ENCODE measurements at regions not wholly inside any gene's neighbourhood (a gene's known extent, or its start where the extent isn't known, plus 50 kb on each side); places are given as distances from the start of the nearest gene placed in this dataset.
"Not testable (repeated sequence)": the region's sequence is repeated elsewhere in the genome, so short reads cannot be mapped to it uniquely, and the experiment has no call there.

GRCh38 chr12:131642771-131643170 is 68.1 kb upstream of the SFSWAP start:
- CTCF ChIA-PET: no interaction called here
- no peak for DNase-seq (ENCODE audit: extremely low spot score)
- TF ChIP-seq CTCF (IDR thresholded peaks at IDR 0.05; ENCODE audit: control extremely low read depth, extremely low read depth, low read depth, missing control alignments): no peak
- POLR2A ChIA-PET: no interaction called here

DNA sequence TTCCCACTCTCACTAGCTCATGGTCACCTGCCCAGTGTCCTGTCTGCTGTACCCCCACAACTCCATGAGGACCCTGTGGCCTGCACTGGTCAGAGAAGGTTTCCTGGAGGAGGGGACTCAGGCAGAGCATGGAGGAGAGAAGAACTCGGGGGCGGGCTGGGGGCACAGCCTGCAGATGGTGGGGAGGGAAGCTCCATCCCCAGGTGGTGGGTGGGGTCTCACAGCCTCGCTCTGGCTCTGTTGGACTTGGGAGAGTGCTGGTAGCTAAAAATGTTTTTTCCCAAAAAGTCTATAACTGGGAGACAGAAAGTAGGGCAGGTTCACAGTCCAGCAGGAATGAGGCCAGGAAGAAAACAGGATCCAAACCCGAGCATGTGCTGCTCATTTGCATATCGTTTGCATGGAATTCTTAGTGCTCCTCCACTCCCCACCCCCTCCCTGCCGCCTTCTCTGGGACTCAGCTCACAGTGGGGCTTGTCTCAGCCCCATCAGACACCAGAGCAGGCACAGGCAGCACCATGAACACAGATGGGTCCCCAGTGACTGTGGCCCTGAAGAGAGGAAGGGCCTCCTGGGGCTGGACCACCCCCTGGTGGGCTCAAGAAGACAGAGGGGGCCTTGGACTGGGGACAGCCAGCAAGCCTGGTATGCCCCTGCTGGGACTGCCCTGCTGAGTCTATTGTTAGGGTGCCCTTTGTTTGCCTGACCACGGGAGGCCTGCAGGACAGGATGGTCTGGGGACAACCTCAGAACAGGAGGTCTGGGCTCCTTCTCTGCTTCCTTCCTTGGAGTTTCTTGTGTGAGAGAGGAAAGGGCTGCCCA is 67.0 kb upstream of the SFSWAP start:
- DNase-seq (ENCODE audit: extremely low spot score): no peak
- ChIA-PET CTCF (no interaction called here), POLR2A (no interaction called here)
- no peak for TF ChIP-seq CTCF (IDR thresholded peaks at IDR 0.05; ENCODE audit: control extremely low read depth, extremely low read depth, low read depth, missing control alignments)

DNA sequence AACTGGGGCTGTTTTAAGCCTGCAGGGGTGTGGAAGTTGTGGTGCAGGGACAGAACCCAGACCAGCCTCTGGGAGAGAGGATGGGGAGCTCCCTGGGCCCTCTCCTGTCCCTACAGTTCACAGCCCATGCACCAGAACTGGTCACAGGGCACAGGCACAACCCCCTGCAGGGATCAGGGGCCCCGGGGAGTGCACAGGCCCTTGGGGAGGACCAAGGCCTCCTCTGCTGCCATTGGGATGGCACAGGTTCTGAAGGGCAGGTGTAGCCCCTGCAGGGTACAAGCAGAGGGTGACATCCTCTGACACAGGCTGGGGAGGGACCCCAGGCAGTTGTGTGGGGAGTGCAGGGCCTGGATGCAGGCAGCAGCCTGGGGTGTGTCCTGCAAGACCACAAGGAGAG is 66.4 kb upstream of the SFSWAP start:
- no peak for TF ChIP-seq CTCF (IDR thresholded peaks at IDR 0.05; ENCODE audit: control extremely low read depth, extremely low read depth, low read depth, missing control alignments)
- CTCF ChIA-PET: no interaction called here
- DNase-seq (ENCODE audit: extremely low spot score): no peak
- POLR2A ChIA-PET: no interaction called here

GRCh38 chr12:131644917-131645316 is 66.0 kb upstream of the SFSWAP start:
- POLR2A ChIA-PET: not testable (repeated sequence)

GRCh38 chr12:131645557-131645956 is 65.3 kb upstream of the SFSWAP start:
- CTCF ChIA-PET; DNase-seq (ENCODE audit: extremely low spot score); POLR2A ChIA-PET: not testable (repeated sequence)

More at GRCh38 chr12:131644917-131645316, 66.0 kb upstream of the SFSWAP start:
- DNase-seq (ENCODE audit: extremely low spot score); CTCF ChIA-PET: not testable (repeated sequence)

DNA sequence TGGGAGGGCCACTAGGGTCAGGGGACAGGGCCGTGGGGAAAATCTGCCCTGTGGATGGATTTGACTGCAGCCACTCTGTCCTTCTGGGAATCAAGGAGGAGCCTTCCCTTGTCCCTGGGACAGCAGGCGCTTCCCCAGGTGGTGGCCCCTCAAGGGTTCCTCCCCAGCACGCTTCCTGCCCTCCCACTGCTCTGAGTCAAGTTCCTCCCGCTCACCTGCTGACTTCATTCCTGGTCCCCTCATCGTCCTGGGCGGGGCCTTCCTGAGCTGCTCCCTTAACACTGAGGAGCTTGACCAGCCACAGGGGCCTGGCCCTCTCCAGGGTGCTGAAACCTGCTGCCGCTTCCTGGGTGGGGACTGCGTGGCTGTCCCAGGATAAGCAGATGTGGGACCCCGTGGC is 64.4 kb upstream of the SFSWAP start:
- CTCF ChIA-PET; POLR2A ChIA-PET; DNase-seq (ENCODE audit: extremely low spot score): not testable (repeated sequence)

GRCh38 chr12:131647667-131648066 is 63.2 kb upstream of the SFSWAP start:
- DNase-seq (ENCODE audit: extremely low spot score): no peak
- TF ChIP-seq CTCF (IDR thresholded peaks at IDR 0.05; ENCODE audit: control extremely low read depth, extremely low read depth, low read depth, missing control alignments): no peak
- ChIA-PET CTCF (no interaction called here), POLR2A (no interaction called here)

GRCh38 chr12:131655469-131656174 is 55.3 kb upstream of the SFSWAP start:
- DNase-seq (ENCODE audit: extremely low spot score); CTCF ChIA-PET; POLR2A ChIA-PET: not testable (repeated sequence)

DNA sequence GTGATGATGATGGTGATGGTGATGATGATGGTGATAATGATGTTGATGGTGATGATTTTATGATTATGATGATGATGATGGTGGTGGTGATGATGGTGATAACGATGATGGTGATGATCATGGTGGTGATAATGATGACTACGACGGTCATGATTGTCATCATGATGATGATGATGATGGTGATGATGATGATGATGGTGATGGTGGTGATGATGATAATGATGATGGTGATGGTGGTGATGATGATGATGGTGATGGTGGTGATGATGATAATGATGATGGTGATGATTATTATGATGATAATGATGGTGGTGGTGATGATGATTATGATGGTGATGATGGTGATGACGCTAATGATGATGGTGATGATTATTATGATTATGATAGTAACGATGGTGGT is 54.1 kb upstream of the SFSWAP start:
- CTCF ChIA-PET; DNase-seq (ENCODE audit: extremely low spot score); POLR2A ChIA-PET: not testable (repeated sequence)

DNA sequence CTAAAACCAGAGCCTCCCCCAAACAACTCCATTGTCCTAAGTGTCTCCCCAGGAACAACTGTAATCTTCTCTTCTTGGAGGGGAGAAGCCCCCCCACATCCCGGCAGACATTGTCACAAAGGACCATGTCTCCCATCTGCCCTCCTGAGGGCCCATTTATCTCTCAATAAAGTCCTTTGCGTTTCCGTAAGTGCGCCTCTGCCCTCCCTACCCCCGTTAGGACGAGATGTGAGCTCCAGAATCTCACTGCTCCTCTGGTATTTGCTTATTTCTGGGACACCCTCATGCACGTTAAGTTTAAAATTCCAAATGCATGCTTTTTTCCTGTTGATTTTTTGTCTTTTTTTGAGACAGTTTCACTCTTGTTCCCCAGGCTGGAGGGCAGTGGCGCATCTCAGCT is 52.3 kb upstream of the SFSWAP start:
- CTCF ChIA-PET; DNase-seq (ENCODE audit: extremely low spot score); POLR2A ChIA-PET: not testable (repeated sequence)

- CTCF ChIA-PET; POLR2A ChIA-PET; DNase-seq (ENCODE audit: extremely low spot score): not testable (repeated sequence)
These were observed 51.4 kb upstream of the SFSWAP start for GRCh38 chr12:131659484-131659883.

DNA sequence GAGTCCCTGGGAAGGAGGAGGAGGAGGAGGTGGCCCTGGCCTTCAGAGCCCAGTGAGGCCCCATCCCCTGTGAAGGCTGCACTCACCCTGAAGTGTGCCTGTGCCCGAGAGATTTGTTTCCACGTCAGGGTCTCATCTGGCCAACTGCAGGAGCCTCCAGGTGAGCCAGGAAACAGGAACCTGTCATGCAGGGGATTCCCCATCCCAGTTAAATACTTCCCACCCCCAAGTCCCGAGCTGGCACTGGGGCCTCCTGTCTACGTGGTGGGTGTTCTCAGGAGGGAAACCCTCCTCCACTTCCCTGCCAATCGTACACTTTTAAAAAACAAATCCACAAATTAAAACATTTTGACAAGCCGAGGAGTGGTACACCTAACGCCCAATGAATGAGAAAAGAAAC is 50.9 kb upstream of the SFSWAP start:
- DNase-seq (ENCODE audit: extremely low spot score); POLR2A ChIA-PET; CTCF ChIA-PET: not testable (repeated sequence)

DNA sequence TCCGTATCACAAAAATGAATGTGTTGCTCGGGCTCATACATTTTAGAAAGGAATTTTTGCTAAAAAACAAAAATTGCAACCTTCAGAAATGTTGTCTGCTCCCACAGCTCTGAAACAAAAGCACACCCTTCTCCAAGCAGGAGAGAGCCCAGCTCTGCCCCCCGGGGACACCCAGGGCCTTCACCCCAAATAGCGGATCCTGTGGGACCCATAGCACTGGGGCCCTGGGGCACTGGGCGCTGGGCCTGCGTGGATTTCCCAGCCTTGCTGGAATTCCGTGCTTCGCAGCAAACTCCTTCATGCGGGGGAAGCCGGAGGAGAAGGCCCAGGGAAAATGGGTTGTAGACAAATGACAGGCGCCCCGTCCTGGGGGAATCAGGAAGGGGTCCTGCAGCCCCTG is 50.5 kb upstream of the SFSWAP start:
- CTCF ChIA-PET: not testable (repeated sequence)

More for the DNA sequence above, 50.5 kb upstream of the SFSWAP start:
- POLR2A ChIA-PET; DNase-seq (ENCODE audit: extremely low spot score): not testable (repeated sequence)

Measured in GM10248 (cell line).